HCT116 (cell line): ENCODE measurements at regions not wholly inside any gene's neighbourhood (a gene's known extent, or its start where the extent isn't known, plus 50 kb on each side); places are given as distances from the start of the nearest gene placed in this dataset.

Experiments used
- ATAC-seq: fragments of 200-7000 bp; cut with Tn5 transposase; 2 replicates; pipeline ENCODE4 v1.9.1; 2020; ENCODE audit warnings: mild to moderate bottlenecking, moderate library complexity
- BruUV-seq: library from RNA; stranded (reverse); fragments of 400-500 nt; replicated peaks from 2 replicates; lab custom pipeline; 2021; lab: Mats Ljungman, UMichigan
- CTCF ChIA-PET: fragments of 300-600 bp; sonication (Branson Sonifier 250); formaldehyde crosslinking; loops from one replicate; lab custom pipeline; 2021; ENCODE audit warnings: antibody characterized with exemption; lab: Charles Lee
- POLR2A ChIA-PET: fragments of 300-600, 350-600 bp; sonication (Branson Sonifier 250); formaldehyde crosslinking; loops from one replicate; lab custom pipeline; 2021; ENCODE audit warnings: antibody characterized with exemption; lab: Charles Lee
- RAD21 ChIA-PET, 2 experiments: fragments of 300-600 bp; sonication (Branson Sonifier 250); formaldehyde crosslinking; loops; one replicate each; lab custom pipeline; 2023; ENCODE audit warnings: low total read pairs in 2 of 2; ENCODE audit not compliant: uncharacterized antibody in 2 of 2, unreplicated experiment in 2 of 2, low non-redundant PET in 1 of 2; lab: Charles Lee
- DNase-seq: peaks from one replicate; pipeline ENCODE4 v3.0.0-alpha.2; 2010; ENCODE audit warnings: low read depth, low spot score
- H2AFZ ChIP-seq: fragments of 200-600 bp; shearing (Covaris generic), sonication (generic); 2 replicates; pipeline ENCODE4 v1.6.1; 2017; ENCODE audit warnings: low read depth, mixed run types, mixed read lengths, antibody characterized with exemption, low read length; ENCODE audit not compliant: poor library complexity, severe bottlenecking
- H3K27ac ChIP-seq: 2 replicates; pipeline ENCODE4 v1.5.1; 2012; ENCODE audit warnings: low read depth, low read length
- H3K27me3 ChIP-seq: fragments of 200-600 bp; sonication (generic); 2 replicates; pipeline ENCODE4 v1.6.1; 2016; ENCODE audit warnings: mixed run types, low read length, mixed read lengths; ENCODE audit not compliant: insufficient read depth
- H3K36me3 ChIP-seq, 2 experiments: fragments of 200-500 bp in 1 of 2; fragments of 200-600 bp in 1 of 2; sonication (Bioruptor generic) in 1 of 2; sonication (generic) in 1 of 2; 2 replicates each; pipeline versions ENCODE4 v1.5.1 to v1.6.1; 2014 to 2016; ENCODE audit warnings: low read length in 2 of 2, inconsistent platforms in 1 of 2, mixed read lengths in 1 of 2, mixed run types in 1 of 2; ENCODE audit not compliant: insufficient read depth in 2 of 2, control insufficient read depth in 1 of 2
- H3K4me1 ChIP-seq, 2 experiments: fragments of 200-600 bp in 1 of 2; sonication (generic) in 1 of 2; 2 replicates each; pipeline versions ENCODE4 v1.5.1 to v1.6.1; 2012 to 2017; ENCODE audit warnings: low read length in 2 of 2, inconsistent platforms in 1 of 2, mild to moderate bottlenecking in 1 of 2, mixed read lengths in 1 of 2, mixed run types in 1 of 2, moderate library complexity in 1 of 2; ENCODE audit not compliant: insufficient read depth in 2 of 2, control insufficient read depth in 1 of 2
- H3K4me2 ChIP-seq: fragments of 200-600 bp; sonication (generic); 2 replicates; pipeline ENCODE4 v1.6.1; 2017; ENCODE audit warnings: mixed run types, low read length, mixed read lengths
- H3K4me3 ChIP-seq, 2 experiments: fragments of 200-600 bp in 1 of 2; sonication (generic) in 1 of 2; replicated peaks in 1 of 2; 2 replicates each; pipeline ENCODE4 v1.5.1; 2011 to 2016; ENCODE audit warnings: low read length in 2 of 2, control low read depth in 1 of 2, low read depth in 1 of 2, mild to moderate bottlenecking in 1 of 2, mixed read lengths in 1 of 2, mixed run types in 1 of 2
- H3K79me2 ChIP-seq: fragments of 200-600 bp; sonication (generic); 2 replicates; pipeline ENCODE4 v1.6.1; 2017; ENCODE audit warnings: mild to moderate bottlenecking, mixed run types, low read length, moderate library complexity, mixed read lengths; ENCODE audit not compliant: insufficient read depth
- H3K9ac ChIP-seq: fragments of 200-600 bp; sonication (generic); 2 replicates; pipeline ENCODE4 v1.6.1; 2016; ENCODE audit warnings: low read length, mixed read lengths
- H3K9me2 ChIP-seq: fragments of 200-600 bp; sonication (generic), shearing (Covaris generic); 2 replicates; pipeline ENCODE4 v1.6.1; 2017; ENCODE audit warnings: mixed run types, mild to moderate bottlenecking, moderate library complexity; ENCODE audit not compliant: insufficient read depth
- H3K9me3 ChIP-seq, 2 experiments: fragments of 200-500 bp in 1 of 2; fragments of 200-600 bp in 1 of 2; sonication (Bioruptor generic) in 1 of 2; sonication (generic) in 1 of 2; 2 replicates each; pipeline ENCODE4 v1.6.1; 2014 to 2017; ENCODE audit warnings: low read length in 2 of 2, mixed read lengths in 2 of 2, inconsistent platforms in 1 of 2, low read depth in 1 of 2, mild to moderate bottlenecking in 1 of 2, mixed run types in 1 of 2, moderate library complexity in 1 of 2; ENCODE audit not compliant: control insufficient read depth in 1 of 2, insufficient read depth in 1 of 2
- H4K20me1 ChIP-seq: fragments of 200-600 bp; sonication (generic), shearing (Covaris generic); 2 replicates; pipeline ENCODE4 v1.6.1; 2017; ENCODE audit warnings: mixed run types, mild to moderate bottlenecking, moderate library complexity; ENCODE audit not compliant: insufficient read depth
- CBX3 ChIP-seq: IDR thresholded peaks from 2 replicates; pipeline ENCODE4 v1.6.1; 2012; ENCODE audit warnings: low read depth
- ELF1 ChIP-seq: IDR thresholded peaks from 2 replicates; pipeline ENCODE4 v1.6.1; 2012; ENCODE audit warnings: low read depth, borderline replicate concordance
- EZH2 ChIP-seq: fragments of 200-600 bp; sonication (generic); IDR thresholded peaks from 2 replicates; pipeline ENCODE4 v1.6.1; 2017; ENCODE audit warnings: antibody characterized with exemption, mixed run types
- POLR2A ChIP-seq: IDR thresholded peaks from 2 replicates; pipeline ENCODE4 v1.7.0; 2011; ENCODE audit warnings: borderline replicate concordance; ENCODE audit not compliant: insufficient read depth, insufficient read length; ENCODE audit errors: extremely low read depth
- POLR2AphosphoS5 ChIP-seq: IDR thresholded peaks from 2 replicates; pipeline ENCODE4 v1.6.1; 2011; ENCODE audit warnings: mild to moderate bottlenecking, low read depth, low read length, moderate library complexity
- RAD21 ChIP-seq: IDR thresholded peaks from 2 replicates; pipeline ENCODE4 v1.6.1; 2012; ENCODE audit warnings: low read depth, mild to moderate bottlenecking
- SRF ChIP-seq: IDR thresholded peaks from 2 replicates; pipeline ENCODE4 v1.6.1; 2012; ENCODE audit warnings: low read depth
- TCF7L2 ChIP-seq: IDR thresholded peaks from 2 replicates; pipeline ENCODE4 v1.7.0; 2011; ENCODE audit warnings: borderline replicate concordance, inconsistent platforms; ENCODE audit not compliant: insufficient read depth, insufficient read length; ENCODE audit errors: extremely low read depth
- YY1 ChIP-seq: IDR thresholded peaks from 2 replicates; pipeline ENCODE4 v1.6.1; 2011; ENCODE audit warnings: low read length, low read depth, moderate library complexity, mild to moderate bottlenecking; ENCODE audit not compliant: insufficient replicate concordance; ENCODE audit errors: extremely low read depth
- ZFX ChIP-seq: fragments of 450-650 bp; IDR thresholded peaks from 2 replicates; pipeline ENCODE4 v1.6.1; 2017
- ZNF274 ChIP-seq: fragments of 200-500 bp; sonication (Bioruptor generic); IDR thresholded peaks from 2 replicates; pipeline ENCODE4 v1.6.1; 2014; ENCODE audit warnings: mild to moderate bottlenecking, low read depth, low read length, inconsistent platforms
- intact Hi-C: fragments of 100-400 bp; cut with micrococcal nuclease; formaldehyde crosslinking; loops from 2 replicates; pipeline ENCODE4 v1.10.0; 2022
- TF ChIP-seq, protein P1 (sequence below), 3 experiments: fragments of 200-600 bp in 1 of 3; sonication (generic) in 1 of 3; IDR thresholded peaks in 2 of 3; conservative IDR thresholded peaks in 1 of 3; 2 replicates each; pipeline ENCODE4 v1.5.1; 2012 to 2017; ENCODE audit warnings: low read depth in 2 of 3, low read length in 2 of 3, antibody characterized with exemption in 1 of 3, borderline replicate concordance in 1 of 3, control low read depth in 1 of 3, mild to moderate bottlenecking in 1 of 3, mixed read lengths in 1 of 3, mixed run types in 1 of 3, moderate library complexity in 1 of 3; ENCODE audit not compliant: insufficient read depth in 1 of 3
- TF ChIP-seq, protein P2 (sequence below): IDR thresholded peaks from 2 replicates; pipeline ENCODE4 v1.6.1; 2012
- TF ChIP-seq, protein P3 (sequence below): IDR thresholded peaks from 2 replicates; pipeline ENCODE4 v1.6.1; 2012; ENCODE audit warnings: low read depth

DNA sequence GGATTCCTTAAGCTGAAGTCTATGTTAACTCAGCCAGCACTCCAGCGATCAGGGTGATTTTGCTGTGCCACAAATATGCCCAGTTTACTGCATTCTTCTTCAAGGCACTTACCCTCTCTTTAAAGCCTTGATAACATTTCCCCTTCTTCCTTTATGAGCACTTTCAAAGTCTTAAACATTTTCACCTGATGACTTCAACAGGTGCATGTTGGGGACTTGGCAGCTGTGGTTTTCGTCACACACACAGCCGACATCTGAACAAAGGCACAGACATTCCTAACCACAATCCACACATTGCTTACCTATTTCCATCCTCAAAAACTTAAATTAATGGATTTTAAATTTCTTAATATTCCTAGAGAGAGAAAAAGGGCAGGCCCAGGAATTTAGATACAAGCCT, 331.5 kb downstream of the CRPPA start:
- H3K27ac ChIP-seq: peak overlapping the region; percentile 43; the same call in 1 of the 2 replicates
- H3K27me3 ChIP-seq: no peaks in the 10 kb centered on the region
- no peak overlapping the region for H3K4me2 ChIP-seq
- no peaks in the 10 kb centered on the region for H3K79me2 ChIP-seq
- H3K4me1 ChIP-seq: peaks cover 17 to 18% of the 10 kb centered on the region in 2 experiments
- no peaks in the 10 kb centered on the region for H3K9me3 ChIP-seq
- BruUV-seq: no TSS peak
- peak overlapping the region; percentile 76 for H2AFZ ChIP-seq
- DNase-seq (no peak), ATAC-seq (peak; percentile 62; the same call in 1 of the 2 replicates)
- H3K36me3 ChIP-seq: no peaks in the 10 kb centered on the region
- intact Hi-C loops: no loop called here
- POLR2A ChIA-PET: no interaction called here
- H3K9me2 ChIP-seq: no peaks in the 10 kb centered on the region
- RAD21 ChIA-PET: no interaction called here
- CTCF ChIA-PET: no interaction called here
- no peaks in the 10 kb centered on the region for H4K20me1 ChIP-seq
- H3K4me3 ChIP-seq: no peak overlapping the region
- TF ChIP-seq, protein P1, sequence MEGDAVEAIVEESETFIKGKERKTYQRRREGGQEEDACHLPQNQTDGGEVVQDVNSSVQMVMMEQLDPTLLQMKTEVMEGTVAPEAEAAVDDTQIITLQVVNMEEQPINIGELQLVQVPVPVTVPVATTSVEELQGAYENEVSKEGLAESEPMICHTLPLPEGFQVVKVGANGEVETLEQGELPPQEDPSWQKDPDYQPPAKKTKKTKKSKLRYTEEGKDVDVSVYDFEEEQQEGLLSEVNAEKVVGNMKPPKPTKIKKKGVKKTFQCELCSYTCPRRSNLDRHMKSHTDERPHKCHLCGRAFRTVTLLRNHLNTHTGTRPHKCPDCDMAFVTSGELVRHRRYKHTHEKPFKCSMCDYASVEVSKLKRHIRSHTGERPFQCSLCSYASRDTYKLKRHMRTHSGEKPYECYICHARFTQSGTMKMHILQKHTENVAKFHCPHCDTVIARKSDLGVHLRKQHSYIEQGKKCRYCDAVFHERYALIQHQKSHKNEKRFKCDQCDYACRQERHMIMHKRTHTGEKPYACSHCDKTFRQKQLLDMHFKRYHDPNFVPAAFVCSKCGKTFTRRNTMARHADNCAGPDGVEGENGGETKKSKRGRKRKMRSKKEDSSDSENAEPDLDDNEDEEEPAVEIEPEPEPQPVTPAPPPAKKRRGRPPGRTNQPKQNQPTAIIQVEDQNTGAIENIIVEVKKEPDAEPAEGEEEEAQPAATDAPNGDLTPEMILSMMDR (IDR thresholded peaks at IDR 0.05 in 2 of 3, conservative IDR thresholded peaks at IDR 0.05 in 1 of 3; ENCODE audit: borderline replicate concordance in 1 of 3, insufficient read depth in 1 of 3, low read depth in 2 of 3, low read length in 2 of 3): no peak
- TF ChIP-seq TCF7L2 (no peak), ELF1 (no peak), ZNF274 (no peak), CBX3 (no peak), YY1 (no peak), POLR2AphosphoS5 (no peak), POLR2A (no peak), EZH2 (no peak), SRF (no peak), ZFX (no peak), RAD21 (no peak)
- TF ChIP-seq, protein P2, sequence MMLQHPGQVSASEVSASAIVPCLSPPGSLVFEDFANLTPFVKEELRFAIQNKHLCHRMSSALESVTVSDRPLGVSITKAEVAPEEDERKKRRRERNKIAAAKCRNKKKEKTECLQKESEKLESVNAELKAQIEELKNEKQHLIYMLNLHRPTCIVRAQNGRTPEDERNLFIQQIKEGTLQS: no peak
- TF ChIP-seq, protein P3, sequence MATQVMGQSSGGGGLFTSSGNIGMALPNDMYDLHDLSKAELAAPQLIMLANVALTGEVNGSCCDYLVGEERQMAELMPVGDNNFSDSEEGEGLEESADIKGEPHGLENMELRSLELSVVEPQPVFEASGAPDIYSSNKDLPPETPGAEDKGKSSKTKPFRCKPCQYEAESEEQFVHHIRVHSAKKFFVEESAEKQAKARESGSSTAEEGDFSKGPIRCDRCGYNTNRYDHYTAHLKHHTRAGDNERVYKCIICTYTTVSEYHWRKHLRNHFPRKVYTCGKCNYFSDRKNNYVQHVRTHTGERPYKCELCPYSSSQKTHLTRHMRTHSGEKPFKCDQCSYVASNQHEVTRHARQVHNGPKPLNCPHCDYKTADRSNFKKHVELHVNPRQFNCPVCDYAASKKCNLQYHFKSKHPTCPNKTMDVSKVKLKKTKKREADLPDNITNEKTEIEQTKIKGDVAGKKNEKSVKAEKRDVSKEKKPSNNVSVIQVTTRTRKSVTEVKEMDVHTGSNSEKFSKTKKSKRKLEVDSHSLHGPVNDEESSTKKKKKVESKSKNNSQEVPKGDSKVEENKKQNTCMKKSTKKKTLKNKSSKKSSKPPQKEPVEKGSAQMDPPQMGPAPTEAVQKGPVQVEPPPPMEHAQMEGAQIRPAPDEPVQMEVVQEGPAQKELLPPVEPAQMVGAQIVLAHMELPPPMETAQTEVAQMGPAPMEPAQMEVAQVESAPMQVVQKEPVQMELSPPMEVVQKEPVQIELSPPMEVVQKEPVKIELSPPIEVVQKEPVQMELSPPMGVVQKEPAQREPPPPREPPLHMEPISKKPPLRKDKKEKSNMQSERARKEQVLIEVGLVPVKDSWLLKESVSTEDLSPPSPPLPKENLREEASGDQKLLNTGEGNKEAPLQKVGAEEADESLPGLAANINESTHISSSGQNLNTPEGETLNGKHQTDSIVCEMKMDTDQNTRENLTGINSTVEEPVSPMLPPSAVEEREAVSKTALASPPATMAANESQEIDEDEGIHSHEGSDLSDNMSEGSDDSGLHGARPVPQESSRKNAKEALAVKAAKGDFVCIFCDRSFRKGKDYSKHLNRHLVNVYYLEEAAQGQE: no peak
- TF ChIP-seq, all 23 proteins: peak for 0
- H3K9ac ChIP-seq: no peak overlapping the region
